SKM-1 (cell line): ENCODE measurements at regions not wholly inside any gene's neighbourhood (a gene's known extent, or its start where the extent isn't known, plus 50 kb on each side); places are given as distances from the start of the nearest gene placed in this dataset.

Source experiments
- DNase-seq: peaks from one replicate; lab custom pipeline; 2025; ENCODE audit not compliant: unreplicated experiment; lab: John Stamatoyannopoulos, UW

GRCh38 chr13:106383791-106384190 is 151.7 kb downstream of the EFNB2 start:
- DNase-seq = no peak

- no peak for DNase-seq
Observed at GRCh38 chr13:106382534-106382933, 152.9 kb downstream of the EFNB2 start.

DNA sequence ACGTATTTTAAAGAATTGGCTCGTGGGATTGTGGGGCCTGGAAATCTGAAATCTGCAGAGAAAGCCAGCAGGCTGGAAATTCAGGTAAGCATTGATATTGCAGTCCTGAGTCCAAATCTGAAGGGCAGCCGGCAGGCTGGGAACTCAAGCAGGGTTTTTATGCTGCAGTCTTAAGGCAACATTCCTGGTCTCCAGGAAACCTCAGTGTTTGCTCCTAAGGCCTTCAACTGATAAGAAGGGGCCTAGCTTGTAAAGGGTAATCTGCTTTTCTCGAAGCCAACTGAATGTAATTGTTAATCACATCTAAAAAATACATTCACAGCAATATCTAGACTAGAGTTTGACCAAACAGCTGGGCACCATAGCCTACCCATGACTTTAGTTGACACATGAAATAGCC is 154.4 kb downstream of the EFNB2 start:
- DNase-seq = no peak

DNA sequence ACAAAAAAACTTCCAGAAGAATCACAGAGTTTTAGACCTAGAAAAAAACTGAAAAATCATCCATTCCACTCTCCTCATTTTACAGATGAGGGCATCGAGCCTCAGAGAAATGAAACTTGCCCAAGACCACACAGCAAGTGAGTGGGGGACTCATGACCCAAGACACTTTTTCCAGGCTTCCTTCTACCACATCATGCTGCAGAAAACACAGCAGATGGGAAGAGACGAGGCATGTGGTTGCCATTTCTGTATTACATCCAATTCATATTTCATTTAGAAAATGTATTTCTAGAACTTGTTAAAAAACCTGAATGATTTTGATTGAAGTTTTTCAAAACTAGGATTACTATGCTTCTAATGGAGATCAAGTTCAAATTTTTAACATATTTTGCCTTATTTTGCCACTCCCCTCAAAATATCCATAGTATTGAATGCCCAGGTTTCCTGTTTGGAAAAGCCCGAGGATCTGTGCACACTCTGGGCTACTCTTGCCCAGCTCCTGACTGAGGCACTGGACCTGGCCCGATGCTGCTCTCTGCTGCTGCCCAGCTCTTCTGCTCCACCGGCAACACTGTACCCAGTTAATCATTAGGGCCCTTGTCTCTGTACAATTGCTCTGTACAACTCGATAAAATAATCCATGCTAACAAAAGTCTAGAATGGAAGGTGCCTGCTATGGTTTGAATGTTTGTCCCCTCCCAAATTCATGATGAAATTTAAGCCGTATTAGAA is 157.4 kb downstream of the EFNB2 start:
- no peak for DNase-seq

DNA sequence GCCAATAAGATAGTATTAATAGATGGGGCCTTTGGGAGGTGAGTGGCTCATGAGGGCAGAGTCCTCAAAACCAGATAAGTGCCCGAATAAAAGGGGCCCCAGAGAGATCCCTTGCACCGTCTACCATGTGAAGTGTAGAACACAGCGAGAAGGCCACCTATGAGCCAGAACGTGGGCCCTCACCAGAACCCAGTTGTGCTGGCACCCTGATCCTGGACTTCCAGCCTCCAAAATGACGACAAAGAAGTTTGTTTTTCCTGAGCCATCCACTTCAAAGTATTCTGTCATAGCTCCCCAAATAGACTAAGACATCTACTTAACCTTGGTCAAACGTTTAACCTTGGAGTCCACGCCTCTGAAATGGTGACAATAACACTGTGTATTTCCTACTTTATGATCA is 158.1 kb downstream of the EFNB2 start:
- DNase-seq = no peak

DNA sequence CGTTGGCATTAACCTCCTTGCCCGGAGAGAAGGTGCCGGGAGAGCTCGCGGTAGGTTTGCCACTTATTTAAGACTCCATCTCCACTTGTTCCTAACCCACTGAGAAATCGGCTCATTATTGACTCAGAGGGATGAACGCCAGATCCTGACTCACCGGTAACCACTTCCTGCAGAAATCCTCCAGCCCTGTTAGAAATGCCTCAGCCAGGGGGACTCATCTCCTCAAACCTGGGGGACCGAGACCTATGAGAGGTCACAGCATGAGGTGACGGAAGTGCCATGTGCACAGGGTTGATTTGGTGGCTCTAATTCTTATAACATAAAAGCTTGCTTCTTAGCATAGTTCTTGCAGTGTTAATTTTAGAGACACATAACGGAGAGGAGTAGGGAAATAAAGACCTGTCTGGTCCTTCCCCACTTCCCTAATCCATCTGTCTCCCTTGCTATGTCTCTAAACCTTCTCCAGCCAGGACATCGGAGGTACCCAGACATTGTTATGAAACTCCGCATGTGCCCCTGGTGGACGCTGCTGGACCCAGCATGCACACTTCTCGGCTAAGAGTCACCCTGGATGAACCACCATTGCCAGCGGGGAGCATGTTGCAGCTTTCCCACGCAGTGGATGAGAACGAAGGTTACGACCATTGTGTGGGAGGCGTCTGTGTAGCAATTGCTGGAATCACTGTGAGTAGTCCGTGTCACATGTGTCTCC is 158.9 kb downstream of the EFNB2 start:
- DNase-seq = no peak

DNA sequence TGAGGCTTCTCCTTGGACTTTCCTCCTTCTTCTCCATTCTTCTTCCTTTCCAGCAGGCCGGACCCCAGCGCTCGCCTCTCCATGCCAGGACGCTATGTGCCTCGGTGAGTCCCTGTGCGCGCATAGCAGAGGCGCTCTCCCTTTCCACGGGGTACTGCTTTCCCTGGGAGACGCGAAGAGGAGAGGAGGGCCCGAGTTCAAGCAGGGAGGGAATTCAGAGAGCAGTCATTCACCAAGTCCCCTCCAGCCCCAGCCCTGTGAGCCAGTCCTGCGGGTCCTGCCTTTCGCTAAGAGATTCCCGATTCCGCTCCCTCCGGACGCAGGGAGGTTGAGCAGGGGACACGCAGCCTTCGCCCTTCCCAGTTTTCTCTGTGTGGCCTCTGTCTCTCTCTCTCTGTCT is 160.4 kb downstream of the EFNB2 start:
- no peak for DNase-seq

DNA sequence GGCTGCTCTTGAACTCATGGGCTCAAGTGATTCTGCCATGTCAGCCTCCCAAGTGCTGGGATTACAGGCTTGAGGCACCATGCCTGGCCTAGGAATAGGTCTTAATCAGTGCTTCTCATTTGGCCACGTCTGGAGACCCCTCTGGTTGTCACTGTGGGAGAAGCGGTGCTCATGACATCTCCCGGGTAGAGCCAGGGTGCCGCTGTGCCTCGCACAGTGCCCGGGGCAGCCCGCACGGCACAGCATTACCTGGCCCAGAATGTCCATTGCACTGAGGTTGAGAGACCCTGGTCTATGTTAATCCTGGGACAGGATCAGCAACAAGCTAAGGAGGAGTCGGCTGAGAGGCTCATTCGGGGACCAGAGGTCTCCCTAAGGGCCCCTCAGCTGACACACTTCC is 160.8 kb downstream of the EFNB2 start:
- no peak for DNase-seq

DNA sequence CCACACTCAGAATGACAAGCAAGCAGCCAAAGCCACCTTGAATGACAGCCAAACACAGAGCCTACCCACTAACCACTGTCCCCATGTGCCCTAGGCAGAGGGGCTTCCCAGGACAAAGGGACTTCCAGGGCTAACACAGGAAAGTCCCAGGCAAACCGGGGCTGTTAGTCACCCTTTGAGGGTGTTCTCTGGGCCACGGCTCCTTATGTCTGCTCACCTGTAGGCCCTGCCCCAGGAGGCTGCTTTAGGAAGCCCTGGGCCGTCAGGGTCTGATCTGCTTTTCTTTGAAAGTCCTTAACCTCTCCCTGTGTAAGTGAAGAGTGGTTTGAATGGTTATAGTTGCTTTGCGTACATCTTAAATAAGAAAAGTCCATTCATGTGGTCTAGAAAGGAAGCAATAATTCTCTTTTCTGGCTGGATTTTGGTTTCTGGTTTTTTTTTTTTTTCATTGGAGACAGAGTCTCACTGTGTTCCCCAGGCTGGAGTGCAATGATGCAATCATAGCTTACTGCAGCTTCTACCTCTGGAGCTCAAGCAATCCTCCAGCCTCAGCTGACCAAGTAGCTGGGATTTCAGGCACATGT is 161.4 kb downstream of the EFNB2 start:
- no peak for DNase-seq

- no peak for DNase-seq
Observed at GRCh38 chr13:106373304-106373988, 162.0 kb downstream of the EFNB2 start.

DNA sequence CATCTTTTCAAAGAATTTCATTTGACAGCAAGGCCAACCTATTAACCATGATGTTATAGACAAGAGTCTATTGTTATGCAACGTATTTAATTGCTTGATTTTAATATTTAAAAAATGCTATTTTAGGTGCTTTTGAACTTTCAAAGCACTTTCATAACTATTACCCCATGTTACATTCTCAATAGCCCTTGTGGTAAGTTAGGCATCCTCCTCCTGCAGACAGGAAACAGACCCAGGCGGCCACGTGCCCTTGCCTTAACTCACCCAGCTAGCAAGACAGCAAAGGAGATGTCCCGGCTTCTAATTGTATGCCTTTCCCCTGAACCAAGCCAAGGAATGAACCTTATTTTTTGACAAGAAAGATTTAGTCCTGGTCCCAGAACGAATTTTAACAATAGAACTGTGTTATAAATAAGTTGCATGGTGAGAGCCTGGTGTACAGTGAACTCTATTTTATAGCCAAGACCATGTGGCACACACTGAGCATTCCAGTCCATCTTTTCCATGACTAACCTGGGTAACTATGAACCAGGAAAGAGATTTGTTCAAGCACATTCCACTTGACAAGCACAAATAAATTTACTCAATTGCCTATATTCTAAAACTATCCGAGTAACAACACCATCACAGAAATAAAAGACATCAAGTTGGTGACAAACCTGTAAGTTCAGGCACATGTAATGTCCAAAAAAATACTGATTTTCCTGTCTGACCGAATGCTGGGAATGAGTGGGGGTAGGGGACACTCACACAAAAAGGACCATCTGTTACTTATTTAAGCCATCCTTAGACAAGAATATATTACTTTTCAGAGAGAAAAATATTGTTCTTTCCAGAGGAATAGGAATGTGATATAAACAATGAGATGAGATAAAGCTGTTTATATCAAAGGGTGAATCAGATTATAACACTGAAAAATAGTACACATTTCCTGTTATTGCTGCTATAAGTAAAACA is 163.0 kb downstream of the EFNB2 start:
- no peak for DNase-seq

DNA sequence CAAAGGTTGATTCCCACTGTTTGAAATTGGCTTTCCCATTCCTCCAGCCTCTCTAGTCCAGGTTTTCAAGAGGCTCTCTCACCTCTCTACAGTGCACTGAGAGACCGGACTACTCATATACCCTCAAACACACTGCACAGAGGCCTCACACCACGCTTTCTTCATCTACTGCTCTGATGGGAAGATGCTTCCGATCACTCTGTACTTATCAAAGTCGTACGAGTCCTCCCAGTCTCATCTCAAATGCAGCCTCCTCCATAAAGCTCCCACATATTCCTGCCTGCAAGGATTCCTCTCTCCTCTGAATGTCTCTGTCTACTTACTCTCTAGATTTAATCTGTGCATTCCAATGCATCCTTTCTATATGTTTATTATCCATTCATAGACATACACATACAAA is 164.4 kb downstream of the EFNB2 start:
- DNase-seq = no peak

DNA sequence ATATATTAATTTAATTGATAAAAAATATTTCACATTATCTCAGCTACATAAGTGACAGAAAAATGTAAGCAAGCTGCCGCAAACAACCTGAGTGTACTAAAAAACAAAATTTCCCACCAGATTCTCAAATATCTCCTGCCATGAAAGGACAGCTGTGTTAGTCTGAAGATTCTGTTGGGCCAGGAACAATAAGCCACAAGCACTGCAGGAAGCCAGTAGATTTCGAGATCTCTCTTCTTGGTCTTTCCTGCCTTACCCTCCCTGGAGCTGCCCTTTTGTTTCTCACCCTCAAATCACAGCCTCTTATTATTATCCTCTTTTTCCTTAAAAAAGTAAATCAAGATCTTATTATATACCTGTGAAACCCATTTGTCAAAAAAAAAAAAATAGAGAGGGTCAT is 165.6 kb downstream of the EFNB2 start:
- no peak for DNase-seq

GRCh38 chr13:106369091-106369490 is 166.4 kb downstream of the EFNB2 start:
- no peak for DNase-seq

- DNase-seq = no peak
Observed at GRCh38 chr13:106367361-106367971, 168.0 kb downstream of the EFNB2 start.

- DNase-seq = no peak
Observed at GRCh38 chr13:106362707-106363106, 172.8 kb downstream of the EFNB2 start.

GRCh38 chr13:106361621-106362020 is 173.8 kb downstream of the EFNB2 start:
- no peak for DNase-seq

- no peak for DNase-seq
Observed at GRCh38 chr13:106357198-106357597, 178.3 kb downstream of the EFNB2 start.

- no peak for DNase-seq
Observed at GRCh38 chr13:106355866-106356265, 179.6 kb downstream of the EFNB2 start.

DNA sequence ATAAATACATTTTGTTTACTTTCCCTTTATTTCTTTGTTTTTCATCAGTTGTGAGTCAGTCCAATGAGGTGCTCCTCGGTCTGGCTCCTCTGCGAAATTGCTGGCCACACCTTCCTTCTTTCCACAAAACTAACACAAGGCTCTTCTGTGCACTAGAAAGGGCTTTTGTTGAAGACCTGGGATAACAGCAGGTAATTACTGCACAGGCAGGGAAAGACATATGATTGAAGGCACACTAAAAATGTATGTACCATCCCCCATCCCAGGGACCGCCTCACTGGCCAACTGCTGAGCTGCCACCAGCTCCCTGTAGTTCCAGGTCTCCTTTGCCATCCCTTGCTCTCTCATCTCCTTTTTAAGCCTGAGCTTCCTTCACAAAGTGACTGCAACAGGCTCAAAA is 180.5 kb downstream of the EFNB2 start:
- no peak for DNase-seq
